Chondrocyte (in vitro differentiated cells): ENCODE measurements at regions not wholly inside any gene's neighbourhood (a gene's known extent, or its start where the extent isn't known, plus 50 kb on each side); places are given as distances from the start of the nearest gene placed in this dataset.
A peak's percentile ranks its signal among the peaks of the same experiment; 100 is the strongest.
"Not testable (repeated sequence)": the region's sequence is repeated elsewhere in the genome, so short reads cannot be mapped to it uniquely, and the experiment has no call there.

ENCODE experiments used
- DNase-seq: peaks from one replicate; pipeline ENCODE4 v3.0.0; 2021; ENCODE audit warnings: mixed read lengths, low spot score
- H3K27ac Mint-ChIP-seq: one replicate; pipeline ENCODE4 v1.8.0; 2021; ENCODE audit warnings: mild to moderate bottlenecking, moderate library complexity, mixed read lengths; ENCODE audit not compliant: unreplicated experiment
- H3K27me3 Mint-ChIP-seq: 2 replicates; pipeline ENCODE4 v1.8.0; 2021; ENCODE audit warnings: low read depth, mixed read lengths
- H3K36me3 Mint-ChIP-seq: 2 replicates; pipeline ENCODE4 v1.8.0; 2021; ENCODE audit warnings: low read depth, mixed read lengths
- H3K4me1 Mint-ChIP-seq: 2 replicates; pipeline ENCODE4 v1.8.0; 2021; ENCODE audit warnings: low read depth, mild to moderate bottlenecking, mixed read lengths
- H3K4me3 Mint-ChIP-seq: one replicate; pipeline ENCODE4 v1.8.0; 2021; ENCODE audit warnings: mild to moderate bottlenecking, moderate library complexity, mixed read lengths; ENCODE audit not compliant: unreplicated experiment
- H3K9me3 Mint-ChIP-seq: 2 replicates; pipeline ENCODE4 v1.8.0; 2021; ENCODE audit warnings: low read depth, mixed read lengths
- TF ChIP-seq, protein P1 (sequence below): fragments of 200-600 bp; sonication (generic); IDR thresholded peaks from 2 replicates; pipeline ENCODE4 v1.5.0; 2021; ENCODE audit warnings: antibody characterized with exemption, mild to moderate bottlenecking, moderate library complexity

DNA sequence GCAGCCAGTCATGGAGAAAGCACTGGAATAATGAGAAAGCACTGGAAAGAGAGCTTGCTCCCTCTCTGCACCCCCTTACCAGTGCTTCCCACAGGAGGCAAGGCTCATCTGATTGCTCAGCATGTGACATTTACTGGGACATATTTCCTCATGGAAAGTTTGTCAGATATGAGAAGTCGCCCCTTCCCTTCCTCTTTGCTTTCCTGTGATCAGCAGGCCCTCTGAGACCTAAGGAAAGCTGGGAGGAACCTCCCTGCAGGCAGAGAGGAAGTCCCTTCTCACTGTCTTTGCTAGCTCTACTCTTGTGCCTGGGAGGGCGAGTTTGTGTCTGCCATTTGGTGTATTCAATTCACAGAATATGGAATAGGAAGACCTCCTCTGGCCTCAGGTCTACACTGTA, 283.8 kb downstream of the ALDH8A1 start:
- DNase-seq, result no peak
- peak overlapping the region; percentile 93 for H3K27ac Mint-ChIP-seq
- H3K4me1 Mint-ChIP-seq, result peaks cover 80% of the 10 kb centered on the region
- H3K27me3 Mint-ChIP-seq, result no peaks in the 10 kb centered on the region
- H3K36me3 Mint-ChIP-seq, result no peaks in the 10 kb centered on the region
- H3K4me3 Mint-ChIP-seq, result no peak overlapping the region
- H3K9me3 Mint-ChIP-seq, result peaks cover 2% of the 10 kb centered on the region
- TF ChIP-seq, protein P1, sequence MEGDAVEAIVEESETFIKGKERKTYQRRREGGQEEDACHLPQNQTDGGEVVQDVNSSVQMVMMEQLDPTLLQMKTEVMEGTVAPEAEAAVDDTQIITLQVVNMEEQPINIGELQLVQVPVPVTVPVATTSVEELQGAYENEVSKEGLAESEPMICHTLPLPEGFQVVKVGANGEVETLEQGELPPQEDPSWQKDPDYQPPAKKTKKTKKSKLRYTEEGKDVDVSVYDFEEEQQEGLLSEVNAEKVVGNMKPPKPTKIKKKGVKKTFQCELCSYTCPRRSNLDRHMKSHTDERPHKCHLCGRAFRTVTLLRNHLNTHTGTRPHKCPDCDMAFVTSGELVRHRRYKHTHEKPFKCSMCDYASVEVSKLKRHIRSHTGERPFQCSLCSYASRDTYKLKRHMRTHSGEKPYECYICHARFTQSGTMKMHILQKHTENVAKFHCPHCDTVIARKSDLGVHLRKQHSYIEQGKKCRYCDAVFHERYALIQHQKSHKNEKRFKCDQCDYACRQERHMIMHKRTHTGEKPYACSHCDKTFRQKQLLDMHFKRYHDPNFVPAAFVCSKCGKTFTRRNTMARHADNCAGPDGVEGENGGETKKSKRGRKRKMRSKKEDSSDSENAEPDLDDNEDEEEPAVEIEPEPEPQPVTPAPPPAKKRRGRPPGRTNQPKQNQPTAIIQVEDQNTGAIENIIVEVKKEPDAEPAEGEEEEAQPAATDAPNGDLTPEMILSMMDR, result no peak

DNA sequence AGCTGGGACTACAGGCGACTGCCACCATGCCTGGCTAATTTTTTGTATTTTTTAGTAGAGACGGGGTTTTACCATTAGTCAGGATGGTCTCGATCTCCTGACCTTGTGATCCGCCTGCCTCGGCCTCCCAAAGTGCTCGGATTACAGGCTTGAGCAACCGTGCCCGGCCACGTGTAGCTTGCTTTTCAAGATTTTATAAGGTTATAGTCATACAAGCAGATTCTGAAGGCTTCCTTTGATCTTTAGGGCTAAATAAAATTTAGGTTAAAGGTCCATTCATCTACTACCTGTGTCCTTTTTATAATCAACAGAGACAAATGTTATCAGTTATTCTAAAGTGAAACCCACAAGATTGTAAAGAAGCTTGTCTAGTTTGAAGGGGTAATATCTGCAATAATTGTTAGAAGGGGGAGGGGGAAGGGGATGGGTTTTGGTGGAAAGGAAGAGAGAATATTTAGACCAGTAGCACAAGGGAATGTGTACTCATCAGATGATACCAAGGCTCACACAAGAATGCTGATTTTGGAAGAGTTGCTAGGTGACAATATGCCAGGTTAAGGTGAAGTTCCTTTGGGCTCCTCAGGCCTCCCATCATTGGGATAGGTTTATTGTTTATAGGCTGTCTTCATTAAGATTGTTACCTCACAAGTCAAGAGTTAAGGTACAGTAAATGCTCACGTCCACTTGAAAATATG, 284.7 kb downstream of the ALDH8A1 start:
- H3K4me3 Mint-ChIP-seq, result no peak overlapping the region
- DNase-seq, result no peak
- peak overlapping the region; percentile 62 for H3K27ac Mint-ChIP-seq
- H3K9me3 Mint-ChIP-seq, result peaks cover 2% of the 10 kb centered on the region
- TF ChIP-seq, protein P1, result no peak
- peaks cover 86% of the 10 kb centered on the region for H3K4me1 Mint-ChIP-seq
- no peaks in the 10 kb centered on the region for H3K36me3 Mint-ChIP-seq
- H3K27me3 Mint-ChIP-seq, result no peaks in the 10 kb centered on the region

DNA sequence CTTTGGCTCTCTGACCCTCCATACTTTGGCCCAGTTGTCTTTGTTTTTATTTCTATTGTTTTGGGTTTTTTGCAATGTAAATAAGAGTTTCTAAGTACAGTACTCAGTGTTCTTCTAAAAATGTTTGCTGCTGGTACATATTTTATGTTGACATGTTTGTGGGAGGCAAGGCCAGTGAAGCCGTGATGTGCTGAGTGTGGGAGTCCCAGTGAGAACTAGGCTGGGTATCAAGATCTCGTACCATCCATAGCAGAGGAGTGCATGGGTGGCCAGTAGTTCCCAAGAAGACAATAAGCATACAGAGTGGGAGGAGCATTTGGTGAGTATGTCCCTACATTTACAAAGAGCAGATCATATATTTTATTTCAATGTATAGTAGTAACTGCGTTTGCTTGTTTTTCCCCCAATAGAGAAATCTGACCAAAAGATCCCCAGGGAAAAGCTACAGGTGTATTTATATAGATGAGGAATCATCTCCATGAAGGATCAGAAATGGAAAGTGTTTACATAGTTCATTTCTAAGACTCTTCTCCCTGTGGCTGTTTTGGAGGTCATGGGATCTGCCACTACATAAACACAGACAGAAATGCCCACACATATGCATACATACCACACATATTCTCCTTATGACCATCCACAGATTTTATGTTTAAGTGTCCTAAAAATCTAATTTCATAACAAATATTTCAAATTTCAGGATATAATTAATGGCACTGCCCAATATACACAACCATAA, 285.9 kb downstream of the ALDH8A1 start:
- Mint-ChIP-seq H3K27ac (peak overlapping the region; percentile 92), H3K36me3 (no peaks in the 10 kb centered on the region), H3K4me3 (no peak overlapping the region), H3K4me1 (peaks cover 81% of the 10 kb centered on the region), H3K9me3 (no peaks in the 10 kb centered on the region), H3K27me3 (no peaks in the 10 kb centered on the region)
- no peak for DNase-seq
- TF ChIP-seq, protein P1, result no peak

DNA sequence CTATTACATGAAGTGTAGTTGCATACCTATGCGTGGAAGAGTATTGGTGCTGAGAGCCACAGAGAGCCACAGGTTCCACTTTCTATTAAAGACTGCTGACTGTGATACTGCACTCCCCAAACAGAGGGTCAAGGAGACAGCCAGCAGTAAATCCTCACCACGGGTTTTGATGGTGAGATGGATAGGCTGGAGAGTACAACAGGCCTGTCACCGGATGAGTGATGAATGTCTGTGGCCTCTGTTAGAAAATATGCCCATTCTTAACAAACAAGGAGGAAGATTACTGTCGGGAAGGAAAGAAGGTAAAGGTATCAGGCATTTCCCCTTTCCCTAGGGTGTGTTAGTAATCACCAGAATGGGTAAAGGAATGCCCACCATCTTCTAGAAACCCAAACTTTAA, 286.5 kb downstream of the ALDH8A1 start:
- no peak overlapping the region for H3K4me3 Mint-ChIP-seq
- peaks cover 82% of the 10 kb centered on the region for H3K4me1 Mint-ChIP-seq
- peak overlapping the region; percentile 92 for H3K27ac Mint-ChIP-seq
- H3K27me3 Mint-ChIP-seq, result no peaks in the 10 kb centered on the region
- no peaks in the 10 kb centered on the region for H3K9me3 Mint-ChIP-seq
- TF ChIP-seq, protein P1, result no peak
- no peak for DNase-seq
- no peaks in the 10 kb centered on the region for H3K36me3 Mint-ChIP-seq

DNA sequence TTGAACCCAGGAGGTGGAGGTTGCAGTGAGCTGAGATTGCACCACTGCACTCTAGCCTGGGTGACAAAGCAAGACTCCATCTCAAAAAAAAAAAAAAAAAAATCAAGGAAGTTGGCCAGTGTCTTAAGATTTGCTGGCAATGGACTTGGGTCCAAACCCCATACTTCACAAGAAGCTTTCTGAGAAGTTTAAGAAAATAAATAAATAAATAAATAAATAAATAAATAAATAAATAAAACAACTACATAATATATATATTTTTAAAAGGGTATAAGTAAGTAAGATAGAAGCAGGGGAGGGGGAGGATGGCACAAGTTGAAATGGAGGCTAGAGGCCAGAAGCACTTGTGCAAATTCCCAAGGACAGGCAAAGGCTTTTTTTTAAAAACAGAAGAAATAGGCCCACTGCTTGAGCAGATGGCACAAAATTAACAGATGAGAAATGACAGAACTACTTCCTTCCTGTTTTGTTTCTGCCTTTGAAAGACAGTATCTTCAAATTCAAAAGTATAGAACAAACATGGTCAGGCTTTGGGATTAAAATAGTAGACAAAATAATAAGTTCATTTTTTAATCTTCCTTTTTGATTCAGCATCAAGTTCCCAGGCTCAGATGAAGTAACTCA, 287.7 kb downstream of the ALDH8A1 start:
- H3K9me3 Mint-ChIP-seq, result no peaks in the 10 kb centered on the region
- no peaks in the 10 kb centered on the region for H3K27me3 Mint-ChIP-seq

DNA sequence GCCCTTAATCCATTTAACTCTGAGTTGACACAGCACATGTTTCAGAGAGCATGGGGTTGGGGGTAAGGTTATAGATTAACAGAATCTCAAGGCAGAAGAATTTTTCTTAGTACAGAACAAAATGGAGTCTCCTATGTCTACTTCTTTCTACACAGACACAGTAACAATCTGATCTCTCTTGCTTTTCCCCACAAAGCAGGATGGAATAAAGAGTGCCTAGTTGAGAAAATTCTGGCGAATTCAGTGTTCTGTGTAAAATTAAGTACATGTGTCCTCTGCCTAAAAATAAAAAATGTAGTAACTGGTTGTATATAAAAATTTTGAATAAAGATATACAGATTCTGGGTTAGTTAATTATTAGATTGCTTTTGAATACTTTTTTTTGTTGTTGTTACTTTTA, 290.0 kb downstream of the ALDH8A1 start:
- H3K9me3 Mint-ChIP-seq, H3K27ac Mint-ChIP-seq, DNase-seq, H3K27me3 Mint-ChIP-seq, H3K4me3 Mint-ChIP-seq, H3K36me3 Mint-ChIP-seq: not testable (repeated sequence)
- peaks cover 59% of the 10 kb centered on the region for H3K4me1 Mint-ChIP-seq

More for the DNA sequence above, 287.7 kb downstream of the ALDH8A1 start:
- TF ChIP-seq, protein P1, result no peak
- Mint-ChIP-seq H3K4me1 (peaks cover 78% of the 10 kb centered on the region), H3K4me3 (no peak overlapping the region), H3K27ac (peak overlapping the region; percentile 10), H3K36me3 (no peaks in the 10 kb centered on the region)
- no peak for DNase-seq
